DLD1 (cell line): ENCODE measurements at regions not wholly inside any gene's neighbourhood (a gene's known extent, or its start where the extent isn't known, plus 50 kb on each side); places are given as distances from the start of the nearest gene placed in this dataset.

Experiments
- in situ Hi-C: cut with HindIII; loops from 2 replicates; pipeline ENCODE4 v1.10.0; 2017; ENCODE audit warnings: low sequenced_read_pairs

DNA sequence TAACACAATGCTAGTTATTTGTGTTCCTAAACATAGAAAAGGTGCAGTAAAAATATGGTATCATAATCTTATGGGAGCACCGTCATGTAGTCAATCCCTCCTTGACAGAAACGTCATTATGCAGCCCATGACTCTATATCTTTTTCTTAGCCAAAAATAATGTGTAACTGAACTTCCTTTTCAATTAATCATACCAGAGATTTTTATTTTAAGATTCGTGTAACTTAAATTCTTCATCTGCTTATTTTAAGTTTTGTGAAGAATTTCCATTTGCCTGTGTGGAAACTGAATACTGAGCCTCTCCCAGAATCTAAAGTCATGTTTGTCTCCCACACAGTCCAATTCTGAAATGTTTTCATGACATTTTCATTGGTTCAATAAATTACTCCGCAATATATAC is 699.1 kb downstream of the KCNA4 start:
- in situ Hi-C loops: no loop called here

DNA sequence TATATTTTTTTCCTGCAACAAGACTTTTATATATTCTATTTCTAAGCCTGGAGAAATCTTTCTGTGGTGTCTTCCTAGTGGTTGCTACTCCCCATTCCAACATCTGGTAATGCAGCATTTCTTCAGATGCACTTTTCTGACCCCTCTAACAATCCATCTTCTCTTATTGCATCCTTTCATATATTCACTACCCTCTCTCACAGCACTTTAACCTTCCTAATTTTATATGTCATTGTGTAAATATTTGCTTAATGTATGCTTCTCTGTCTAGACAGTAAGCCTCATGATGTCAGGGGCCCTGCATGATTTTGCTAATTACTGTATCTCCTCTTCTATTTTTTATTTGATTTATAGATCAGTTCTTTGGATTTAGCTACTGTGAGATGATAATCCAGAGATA is 701.6 kb downstream of the KCNA4 start:
- in situ Hi-C loops: no loop called here

DNA sequence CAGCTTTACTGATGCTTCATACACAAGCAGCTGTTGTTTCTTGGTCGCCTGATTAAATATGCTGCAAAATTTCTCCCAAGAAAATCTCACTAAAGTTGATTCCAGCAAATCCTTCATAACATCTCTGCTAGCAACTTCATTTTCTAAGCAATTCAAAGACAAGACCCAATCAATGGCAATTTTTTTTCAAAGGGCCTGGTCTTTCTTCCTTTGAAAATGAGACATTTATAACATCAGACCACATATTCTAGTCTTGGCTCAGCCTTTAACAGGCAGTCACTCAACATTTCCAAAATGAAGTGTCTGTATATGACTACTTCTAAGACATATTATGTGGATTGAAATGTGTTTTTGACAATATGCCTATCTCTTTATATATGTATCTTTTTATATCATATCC is 702.6 kb downstream of the KCNA4 start:
- in situ Hi-C loops: no loop called here

DNA sequence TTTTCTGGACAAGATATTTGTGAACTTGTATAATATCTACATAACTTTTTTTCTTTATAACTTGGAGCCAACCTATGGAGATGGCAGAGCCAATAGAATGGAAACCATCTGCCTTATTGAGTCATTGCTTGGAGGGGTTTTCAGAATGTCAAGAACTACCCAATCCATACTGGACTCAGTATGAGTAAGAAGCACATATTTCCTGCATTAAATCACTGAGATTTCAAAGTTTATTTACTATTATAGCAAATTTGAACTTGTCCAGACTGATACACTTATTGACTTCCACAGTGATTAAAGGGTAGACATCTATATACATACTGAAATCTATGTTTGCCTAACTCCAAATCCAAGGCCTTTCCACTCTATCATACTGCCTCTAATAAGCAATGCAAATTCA is 704.0 kb downstream of the KCNA4 start:
- in situ Hi-C loops: no loop called here

DNA sequence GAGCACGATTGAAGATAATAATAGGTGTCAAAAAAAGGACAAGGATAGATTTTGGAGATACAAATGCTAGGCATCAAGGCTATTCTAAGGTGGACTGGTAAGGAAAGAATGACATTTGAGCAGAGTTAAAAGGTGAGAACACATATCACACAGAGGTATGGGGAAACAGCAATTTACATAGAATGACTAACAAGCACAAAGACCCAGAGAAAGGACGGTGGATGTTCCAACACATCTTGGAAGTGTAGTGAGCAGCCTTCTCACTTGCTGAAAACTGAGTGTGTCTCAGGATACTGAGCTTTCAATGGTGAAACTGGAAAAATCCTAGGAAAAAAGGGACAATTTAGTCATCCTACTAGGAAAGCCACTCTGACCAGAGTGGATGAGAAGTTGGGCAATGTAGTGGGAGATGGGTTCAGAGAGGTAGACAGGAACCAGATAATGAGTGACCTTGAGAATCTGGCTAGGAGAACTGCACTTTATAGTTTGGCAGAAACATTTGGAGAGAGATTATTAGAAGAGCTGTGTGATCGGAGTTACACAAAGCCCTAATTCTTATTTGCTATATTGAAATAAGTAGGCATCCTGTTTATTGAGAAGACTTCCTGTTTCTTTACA is 706.0 kb downstream of the KCNA4 start:
- in situ Hi-C loops: no loop called here

DNA sequence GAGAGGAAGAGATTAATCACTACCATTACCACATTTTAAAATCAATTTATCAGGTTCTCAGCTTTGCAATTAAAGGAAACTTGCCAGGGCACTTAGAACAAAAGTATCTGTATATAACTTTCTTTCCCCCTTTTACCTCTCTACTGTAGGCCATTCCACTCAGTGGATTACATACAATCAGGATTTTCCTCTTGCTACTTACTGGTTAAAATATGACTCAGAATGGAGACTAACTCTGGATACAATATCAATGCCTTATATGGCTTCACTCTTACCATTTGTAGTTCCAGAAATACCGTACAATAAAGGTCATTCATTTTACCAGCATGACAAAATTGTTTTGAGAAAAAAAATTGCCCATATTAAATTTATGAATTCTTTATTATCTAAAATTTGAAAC is 706.8 kb downstream of the KCNA4 start:
- in situ Hi-C loops: no loop called here

DNA sequence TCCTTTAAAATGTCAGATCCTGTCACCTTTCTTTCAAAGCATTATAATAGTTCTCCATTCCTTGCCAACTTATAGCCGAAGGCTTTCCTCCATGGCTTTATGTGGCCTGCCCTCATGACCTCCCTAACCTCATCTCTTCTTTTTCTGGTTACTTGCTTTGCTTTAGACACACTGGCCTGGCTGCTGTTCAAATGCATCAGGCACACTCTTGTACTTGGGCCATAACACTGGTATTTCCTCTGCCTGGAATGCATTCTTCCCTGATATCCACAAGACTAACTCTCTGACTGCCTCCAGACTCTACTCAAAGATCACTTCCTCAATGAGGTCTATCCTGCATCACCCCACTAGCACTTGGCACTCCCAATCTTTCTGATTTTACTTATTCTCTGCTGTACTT is 710.3 kb downstream of the KCNA4 start:
- in situ Hi-C loops: no loop called here

DNA sequence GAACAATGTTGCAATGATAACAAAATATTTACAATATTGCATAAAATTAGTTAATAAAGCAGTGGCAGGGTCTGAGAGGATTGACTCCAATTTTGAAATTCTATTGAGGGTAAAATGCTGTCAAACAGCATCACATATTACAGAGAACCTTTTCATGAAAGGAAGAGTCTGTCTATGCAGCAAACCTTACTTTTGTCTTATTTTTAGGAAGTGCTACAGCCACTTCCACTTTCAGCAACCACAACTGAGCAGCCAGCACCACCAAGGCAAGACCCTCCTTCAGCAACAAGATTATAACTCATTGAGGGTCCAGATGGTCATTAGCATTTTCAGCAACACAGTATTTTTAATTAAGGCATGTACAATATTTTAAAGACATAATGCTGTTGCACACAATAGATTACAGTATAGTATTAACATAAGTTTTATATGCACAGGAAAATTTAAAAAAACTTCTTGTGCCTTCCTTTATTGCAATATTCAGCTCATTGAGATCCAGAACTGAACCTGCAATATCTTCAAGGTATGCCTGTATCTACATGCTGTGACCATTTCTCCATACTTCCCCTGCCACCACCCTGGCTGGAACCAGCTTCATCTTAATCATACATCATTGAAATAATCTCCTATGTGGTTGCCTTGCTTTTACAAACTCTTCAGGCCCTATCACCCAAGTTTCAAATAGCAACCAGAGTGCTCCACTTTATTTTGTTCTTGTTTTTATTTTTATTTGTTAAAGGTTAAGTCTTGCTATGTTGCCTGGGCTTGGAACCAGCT is 711.2 kb downstream of the KCNA4 start:
- in situ Hi-C loops: no loop called here

DNA sequence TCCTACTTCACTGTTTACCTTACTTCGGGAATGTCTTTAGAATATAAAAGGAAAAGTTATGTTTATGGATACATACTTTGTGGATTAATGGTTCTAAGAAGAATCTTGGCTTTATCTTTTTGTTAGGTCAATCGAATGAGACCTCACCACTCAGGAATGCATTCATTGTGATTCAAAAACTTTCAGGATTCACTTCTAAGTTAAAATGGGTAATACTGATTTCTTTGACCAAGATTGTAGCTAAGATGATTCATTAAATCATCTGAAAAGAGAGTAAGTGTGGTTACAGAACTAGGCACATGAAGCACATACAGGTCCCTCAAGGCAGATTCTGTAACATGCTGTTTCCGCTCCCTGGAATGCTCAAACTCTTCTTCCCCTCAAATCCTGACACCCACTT is 716.4 kb downstream of the KCNA4 start:
- in situ Hi-C loops: no loop called here

DNA sequence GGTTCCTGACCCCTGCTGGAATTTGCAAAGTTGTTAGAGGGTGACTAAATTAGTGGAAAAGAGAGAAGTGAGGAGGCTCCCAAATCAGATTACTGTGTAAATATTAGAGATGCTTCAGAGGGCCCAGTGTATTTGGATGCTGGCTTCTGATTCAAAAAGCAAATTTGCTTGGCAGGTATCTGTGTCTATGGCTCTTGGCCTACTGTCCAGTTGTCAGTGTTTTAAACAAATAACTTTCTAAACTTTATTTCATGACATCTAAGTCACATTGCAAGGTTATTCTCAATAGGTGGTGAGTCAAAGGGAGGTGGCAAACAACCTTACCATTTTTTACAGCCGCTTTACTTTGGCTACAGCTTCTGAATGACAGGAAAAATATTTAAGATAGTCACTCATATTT is 720.1 kb downstream of the KCNA4 start:
- in situ Hi-C loops: no loop called here

DNA sequence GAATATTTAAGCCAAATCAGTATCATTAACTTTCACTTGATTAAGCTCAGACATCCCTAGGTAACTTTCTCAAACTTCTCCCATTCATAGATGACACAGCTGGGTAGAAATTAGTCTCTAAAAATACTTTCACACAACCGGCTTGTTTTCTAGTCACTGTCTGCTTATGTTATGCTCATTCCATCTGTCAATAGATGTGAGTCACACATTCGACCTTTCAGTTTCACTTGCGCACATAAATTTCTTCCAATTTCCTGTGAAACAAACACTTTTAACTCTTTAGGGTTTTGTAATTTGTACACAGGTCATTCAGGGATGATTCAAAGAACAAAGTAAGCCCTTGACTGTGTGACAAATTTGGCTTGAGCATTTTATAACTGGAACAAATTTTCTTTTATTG is 723.0 kb downstream of the KCNA4 start:
- in situ Hi-C loops: no loop called here

DNA sequence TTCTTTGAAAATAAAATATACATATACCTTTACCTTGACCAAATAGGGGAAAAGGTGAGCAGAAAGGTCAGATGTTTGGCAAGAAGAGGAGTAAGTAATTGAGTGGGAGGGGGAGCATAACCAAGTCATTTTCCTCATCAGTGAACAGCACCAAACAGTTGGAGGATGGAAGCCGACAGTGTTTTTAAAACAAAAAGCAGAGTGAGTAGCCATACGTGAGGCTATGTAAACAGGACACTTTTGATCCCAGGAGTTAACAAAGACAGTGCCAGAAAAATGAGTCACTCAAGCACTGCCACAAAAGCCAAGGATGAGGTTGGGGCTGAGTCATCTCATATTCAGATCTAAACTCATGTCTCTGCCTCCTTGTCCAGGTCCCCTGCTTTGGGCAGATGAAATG is 734.7 kb downstream of the KCNA4 start:
- in situ Hi-C loops: no loop called here

DNA sequence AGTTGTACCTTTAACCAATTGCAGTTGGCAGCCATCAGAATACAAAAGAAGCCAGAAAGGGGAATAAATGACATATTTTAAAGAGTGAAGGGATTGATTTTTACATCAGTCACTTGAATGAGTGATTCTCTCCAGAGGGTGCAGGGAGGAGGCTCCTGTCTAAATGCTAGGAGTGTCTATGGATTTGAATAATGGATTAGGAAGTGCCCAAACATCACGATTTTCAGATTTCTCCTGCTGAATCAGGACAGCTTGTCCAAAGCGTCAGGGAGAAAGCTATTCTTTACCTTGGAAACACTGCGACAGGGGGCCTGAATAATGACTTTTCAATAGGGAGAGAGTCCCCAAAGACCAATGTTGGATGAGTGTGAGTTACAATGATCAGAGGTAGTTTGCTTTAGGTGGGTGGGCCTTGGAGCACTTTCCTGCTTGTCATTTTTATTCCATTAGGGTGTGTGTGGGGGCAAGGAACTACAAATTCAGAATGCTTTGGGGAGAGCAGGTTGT is 735.5 kb downstream of the KCNA4 start:
- in situ Hi-C loops: no loop called here

DNA sequence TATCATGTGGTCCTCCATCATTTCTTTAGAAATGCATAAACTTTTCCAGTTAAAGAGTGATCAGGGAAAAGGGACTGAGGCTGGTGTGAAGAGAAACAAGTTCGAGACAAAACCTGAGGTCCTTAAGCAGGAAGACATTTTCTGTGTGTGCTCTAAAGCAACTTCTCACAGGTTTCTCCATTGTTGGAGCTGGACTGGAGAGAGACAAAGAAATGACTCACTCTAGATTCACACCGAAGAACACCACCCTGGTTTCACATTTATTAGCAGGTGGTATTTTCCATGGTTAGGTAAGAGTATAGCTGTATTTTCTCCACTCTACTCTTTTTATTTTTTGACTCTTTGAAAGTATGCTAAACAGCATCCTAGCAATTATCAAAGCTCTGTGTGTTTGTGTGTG is 736.4 kb downstream of the KCNA4 start:
- in situ Hi-C loops: no loop called here

DNA sequence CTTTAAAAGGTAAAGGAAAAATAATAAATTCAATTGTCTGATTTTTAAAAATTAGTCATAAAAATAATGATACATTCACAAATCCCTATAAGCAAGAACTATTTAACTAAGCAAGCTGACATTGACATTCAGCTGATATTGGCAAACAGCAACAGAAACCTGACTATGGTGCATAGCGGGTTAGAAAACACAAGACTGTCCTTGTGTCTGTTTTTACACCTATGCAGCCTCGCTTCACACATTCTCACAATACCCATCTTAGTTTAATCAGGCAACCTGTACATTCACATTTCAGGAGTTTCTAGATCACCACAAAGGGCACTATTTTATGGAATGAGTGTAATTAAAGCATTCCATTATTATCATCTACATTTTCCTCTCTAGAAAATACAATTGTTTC is 737.1 kb downstream of the KCNA4 start:
- in situ Hi-C loops: no loop called here

DNA sequence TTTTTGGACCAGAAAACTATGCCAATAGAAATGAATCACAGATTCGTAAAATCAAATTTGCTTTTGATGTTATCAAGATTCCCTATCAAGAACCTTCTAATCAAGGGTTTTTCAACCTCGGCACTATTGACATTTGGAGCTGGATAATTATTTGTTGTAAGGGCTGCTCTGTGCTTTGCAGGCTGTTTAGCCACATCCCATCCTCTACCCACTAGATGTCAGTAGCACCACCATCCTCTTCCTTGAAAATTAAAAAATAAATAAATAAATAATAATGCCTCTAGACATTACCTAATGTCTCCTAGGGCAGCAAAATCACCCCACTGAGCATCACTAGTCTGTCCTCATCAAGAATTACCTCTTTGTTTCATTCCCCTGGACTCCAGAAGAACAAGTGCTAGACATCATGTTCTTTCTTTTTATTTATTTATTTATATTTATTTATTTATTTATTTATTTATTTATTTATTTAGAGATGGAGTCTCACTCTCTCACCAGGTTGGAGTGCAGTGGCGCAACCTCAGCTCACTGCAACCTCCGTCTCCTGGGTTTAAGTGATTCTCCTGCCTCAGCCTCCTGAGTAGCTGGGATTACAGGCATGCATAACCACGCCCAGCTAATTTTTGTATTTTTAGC is 744.7 kb downstream of the KCNA4 start:
- in situ Hi-C loops: no loop called here

DNA sequence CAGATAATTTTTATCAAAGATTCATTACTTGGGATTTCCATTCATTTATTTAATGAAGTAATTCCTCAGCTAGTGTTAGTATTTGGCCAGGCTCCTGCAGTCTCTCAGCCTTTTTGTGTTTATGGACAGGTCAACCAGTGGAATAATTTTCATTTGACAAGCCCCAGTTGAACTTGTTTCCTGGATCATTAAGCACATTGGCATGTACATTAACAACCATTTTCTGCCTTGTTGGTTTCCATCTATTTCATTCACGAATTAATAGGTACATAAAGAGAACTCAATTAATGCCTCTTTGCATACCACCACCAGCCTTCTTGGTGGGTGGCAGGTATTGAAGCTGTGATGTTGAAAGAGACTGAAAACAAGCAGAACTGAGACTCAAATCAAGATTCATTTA is 745.2 kb downstream of the KCNA4 start:
- in situ Hi-C loops: no loop called here

DNA sequence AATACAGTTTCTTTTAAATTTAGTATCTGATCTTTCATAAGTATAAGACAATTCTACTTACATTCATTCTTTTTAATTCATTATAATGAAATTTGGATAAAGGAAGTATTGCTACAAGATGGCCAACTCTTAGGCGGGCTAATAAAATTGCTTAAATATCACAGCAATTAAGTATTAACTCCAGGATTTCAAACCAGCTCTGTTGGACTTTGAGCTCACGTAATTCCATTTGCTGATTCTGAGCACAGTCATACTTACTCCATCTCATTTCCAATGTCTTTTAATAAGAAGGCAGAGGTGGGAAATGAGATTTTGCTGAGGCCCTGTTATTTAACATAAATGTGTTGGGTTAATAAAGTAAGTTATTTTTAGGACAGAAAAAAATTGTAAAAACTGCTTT is 748.1 kb downstream of the KCNA4 start:
- in situ Hi-C loops: no loop called here

DNA sequence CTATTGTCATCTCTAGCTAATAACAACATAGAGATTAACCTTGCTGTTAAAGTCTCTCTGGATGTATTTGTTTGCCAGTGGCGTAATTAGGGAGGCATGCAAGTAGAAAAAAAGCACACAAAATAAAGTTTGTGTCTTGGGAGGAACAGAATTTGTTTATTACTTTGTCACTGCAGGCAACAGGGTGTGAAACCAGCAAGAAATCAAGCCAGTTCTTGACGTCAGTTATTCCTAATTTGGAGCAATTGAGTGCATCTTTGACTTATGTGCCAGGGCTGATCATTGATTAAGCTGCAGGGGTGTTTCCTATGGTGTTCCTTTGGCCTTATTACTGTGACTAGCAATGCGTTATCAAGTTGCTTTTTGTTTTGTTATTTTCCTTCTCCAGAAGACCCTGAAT is 751.0 kb downstream of the KCNA4 start:
- in situ Hi-C loops: no loop called here

DNA sequence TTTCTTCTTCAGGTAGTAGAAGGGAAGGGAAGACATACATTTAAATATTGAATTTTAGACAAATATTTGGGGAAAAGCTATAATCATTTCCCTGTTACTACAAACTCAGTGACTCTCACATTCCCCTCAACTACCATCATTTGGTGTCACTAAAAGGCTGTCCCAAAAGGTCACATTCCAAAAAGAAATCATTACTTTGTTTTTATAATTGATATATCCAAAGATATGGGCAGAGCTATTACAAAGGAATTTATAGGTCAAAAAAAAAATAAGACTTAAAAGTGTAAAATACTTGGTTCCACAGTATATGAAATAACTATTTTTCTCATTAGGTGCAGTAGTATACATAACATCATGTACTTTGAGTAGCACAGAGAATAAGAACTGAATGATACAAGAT is 751.4 kb downstream of the KCNA4 start:
- in situ Hi-C loops: no loop called here

DNA sequence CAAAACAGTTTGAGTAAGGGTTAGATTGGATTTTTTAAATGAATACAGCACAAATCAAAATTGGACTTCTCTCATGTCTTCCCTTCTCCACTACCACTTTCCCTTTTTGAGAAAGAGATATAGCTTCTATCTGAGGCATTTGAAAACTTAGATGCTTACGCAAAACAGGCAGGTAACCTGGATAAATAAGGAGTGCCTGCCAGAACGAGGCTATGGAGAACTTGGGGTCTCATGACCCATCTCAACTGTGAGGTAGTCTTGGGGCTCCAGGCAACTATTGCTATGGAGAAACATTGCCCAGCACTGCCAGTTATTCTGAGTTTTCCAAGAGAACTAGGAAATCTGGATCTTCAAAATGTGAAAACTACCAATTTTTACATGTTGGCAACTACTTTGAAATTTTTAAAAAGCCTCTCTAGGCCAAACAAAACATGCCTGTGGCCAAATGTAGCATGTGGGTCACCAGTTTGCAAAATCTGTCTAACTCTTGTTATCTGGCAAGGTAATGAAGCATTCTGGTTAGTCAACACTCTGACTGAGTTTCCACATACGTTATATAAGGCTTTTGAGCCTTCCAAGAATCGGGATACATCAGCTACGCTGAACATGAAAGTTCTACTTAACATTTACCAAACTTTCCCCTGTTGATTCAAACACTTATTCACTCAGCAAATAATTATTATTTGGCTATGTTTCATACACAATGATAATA is 752.7 kb downstream of the KCNA4 start:
- in situ Hi-C loops: no loop called here

DNA sequence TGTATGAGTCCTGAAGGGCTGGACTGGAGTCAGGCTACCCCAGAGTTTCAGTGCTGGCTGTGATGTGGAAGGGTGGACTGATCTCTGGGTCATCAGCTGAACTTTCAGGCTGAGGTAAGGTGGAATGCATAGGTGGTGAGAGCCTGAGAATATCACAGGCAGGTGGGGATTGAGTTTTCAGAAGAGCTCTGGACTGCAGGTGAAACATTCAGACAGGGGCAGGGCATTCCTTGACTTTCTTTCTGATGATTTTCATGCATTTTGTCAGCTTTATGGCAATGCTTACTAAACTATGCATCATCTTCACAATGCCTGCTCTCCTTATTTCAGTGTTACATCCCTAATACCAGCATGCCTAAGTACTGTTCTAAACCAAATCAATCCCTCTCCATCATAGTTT is 755.0 kb downstream of the KCNA4 start:
- in situ Hi-C loops: no loop called here
